Kidney epithelial cell (primary cell): ENCODE measurements at regions not wholly inside any gene's neighbourhood (a gene's known extent, or its start where the extent isn't known, plus 50 kb on each side); places are given as distances from the start of the nearest gene placed in this dataset.

Source experiments
- DNase-seq: peaks from one replicate; pipeline ENCODE4 v3.0.0-alpha.2; 2010; ENCODE audit warnings: low read depth
- H3K27me3 ChIP-seq: 2 replicates; pipeline ENCODE4 v1.6.0; 2011; ENCODE audit warnings: low read length; ENCODE audit not compliant: control insufficient read depth, insufficient read depth
- H3K36me3 ChIP-seq: 2 replicates; pipeline ENCODE4 v1.5.1; 2011; ENCODE audit warnings: low read length; ENCODE audit not compliant: control insufficient read depth, insufficient read depth
- H3K4me3 ChIP-seq: 2 replicates; pipeline ENCODE4 v1.5.1; 2011; ENCODE audit warnings: low read depth, mild to moderate bottlenecking, control low read depth, low read length
- TF ChIP-seq, protein P1 (sequence below): IDR thresholded peaks from 2 replicates; pipeline ENCODE4 v1.5.1; 2011; ENCODE audit warnings: mild to moderate bottlenecking, moderate library complexity, low read length, control low read depth, inconsistent platforms; ENCODE audit not compliant: insufficient read depth, poor library complexity, severe bottlenecking

GRCh38 chr4:171181090-171181489 is 632.1 kb upstream of the GALNTL6 start:
- DNase-seq = no peak
- TF ChIP-seq, protein P1, sequence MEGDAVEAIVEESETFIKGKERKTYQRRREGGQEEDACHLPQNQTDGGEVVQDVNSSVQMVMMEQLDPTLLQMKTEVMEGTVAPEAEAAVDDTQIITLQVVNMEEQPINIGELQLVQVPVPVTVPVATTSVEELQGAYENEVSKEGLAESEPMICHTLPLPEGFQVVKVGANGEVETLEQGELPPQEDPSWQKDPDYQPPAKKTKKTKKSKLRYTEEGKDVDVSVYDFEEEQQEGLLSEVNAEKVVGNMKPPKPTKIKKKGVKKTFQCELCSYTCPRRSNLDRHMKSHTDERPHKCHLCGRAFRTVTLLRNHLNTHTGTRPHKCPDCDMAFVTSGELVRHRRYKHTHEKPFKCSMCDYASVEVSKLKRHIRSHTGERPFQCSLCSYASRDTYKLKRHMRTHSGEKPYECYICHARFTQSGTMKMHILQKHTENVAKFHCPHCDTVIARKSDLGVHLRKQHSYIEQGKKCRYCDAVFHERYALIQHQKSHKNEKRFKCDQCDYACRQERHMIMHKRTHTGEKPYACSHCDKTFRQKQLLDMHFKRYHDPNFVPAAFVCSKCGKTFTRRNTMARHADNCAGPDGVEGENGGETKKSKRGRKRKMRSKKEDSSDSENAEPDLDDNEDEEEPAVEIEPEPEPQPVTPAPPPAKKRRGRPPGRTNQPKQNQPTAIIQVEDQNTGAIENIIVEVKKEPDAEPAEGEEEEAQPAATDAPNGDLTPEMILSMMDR = no peak
- H3K36me3 ChIP-seq = no peaks in the 10 kb centered on the region
- no peak overlapping the region for H3K4me3 ChIP-seq
- H3K27me3 ChIP-seq = no peaks in the 10 kb centered on the region

DNA sequence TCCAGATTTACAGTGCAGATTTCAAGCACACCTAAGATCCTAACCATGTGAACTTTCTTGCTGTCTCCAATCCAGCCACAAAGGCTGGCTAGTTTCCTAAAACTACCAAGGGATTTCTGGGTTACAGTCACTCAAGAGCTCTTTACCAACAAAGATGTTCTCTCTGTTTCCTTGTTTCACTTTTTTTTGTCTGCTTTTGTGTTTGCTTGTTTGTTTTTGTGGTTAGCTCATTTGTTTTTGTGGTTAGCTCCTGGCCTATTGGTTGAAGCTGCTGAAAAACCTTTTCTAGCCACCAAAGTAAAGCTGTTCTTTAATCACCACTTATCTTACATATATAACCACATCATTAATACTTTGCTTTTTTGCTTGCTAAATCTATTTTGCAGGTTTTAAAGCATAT is 642.5 kb upstream of the GALNTL6 start:
- no peak for DNase-seq
- H3K4me3 ChIP-seq = no peak overlapping the region
- TF ChIP-seq, protein P1 = no peak
- H3K36me3 ChIP-seq = no peaks in the 10 kb centered on the region
- no peaks in the 10 kb centered on the region for H3K27me3 ChIP-seq

- no peak for DNase-seq
- H3K36me3 ChIP-seq = no peaks in the 10 kb centered on the region
- H3K4me3 ChIP-seq = no peak overlapping the region
- no peaks in the 10 kb centered on the region for H3K27me3 ChIP-seq
- TF ChIP-seq, protein P1 = no peak
Measured at GRCh38 chr4:171169396-171169795, 643.8 kb upstream of the GALNTL6 start.

DNA sequence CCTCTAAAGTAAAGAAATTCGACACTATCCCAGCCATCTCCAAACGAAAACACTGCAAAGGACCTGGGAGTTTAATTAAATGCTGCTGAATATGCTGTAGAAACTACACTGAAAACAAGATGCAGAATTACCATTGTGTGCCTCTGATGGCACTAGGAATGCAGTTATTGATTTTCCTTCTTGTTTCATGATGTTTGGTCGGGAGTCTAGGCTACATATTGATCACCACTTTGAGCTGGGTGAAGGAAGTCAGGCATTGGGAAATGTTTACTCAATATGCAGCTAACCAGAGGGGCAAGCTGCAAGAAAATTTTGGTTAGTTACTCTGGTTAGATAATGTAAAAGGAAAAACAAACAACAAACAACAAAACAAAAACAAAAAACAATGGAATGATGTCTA is 650.7 kb upstream of the GALNTL6 start:
- TF ChIP-seq, protein P1 = no peak
- H3K36me3 ChIP-seq = no peaks in the 10 kb centered on the region
- DNase-seq = no peak
- no peaks in the 10 kb centered on the region for H3K27me3 ChIP-seq
- no peak overlapping the region for H3K4me3 ChIP-seq

DNA sequence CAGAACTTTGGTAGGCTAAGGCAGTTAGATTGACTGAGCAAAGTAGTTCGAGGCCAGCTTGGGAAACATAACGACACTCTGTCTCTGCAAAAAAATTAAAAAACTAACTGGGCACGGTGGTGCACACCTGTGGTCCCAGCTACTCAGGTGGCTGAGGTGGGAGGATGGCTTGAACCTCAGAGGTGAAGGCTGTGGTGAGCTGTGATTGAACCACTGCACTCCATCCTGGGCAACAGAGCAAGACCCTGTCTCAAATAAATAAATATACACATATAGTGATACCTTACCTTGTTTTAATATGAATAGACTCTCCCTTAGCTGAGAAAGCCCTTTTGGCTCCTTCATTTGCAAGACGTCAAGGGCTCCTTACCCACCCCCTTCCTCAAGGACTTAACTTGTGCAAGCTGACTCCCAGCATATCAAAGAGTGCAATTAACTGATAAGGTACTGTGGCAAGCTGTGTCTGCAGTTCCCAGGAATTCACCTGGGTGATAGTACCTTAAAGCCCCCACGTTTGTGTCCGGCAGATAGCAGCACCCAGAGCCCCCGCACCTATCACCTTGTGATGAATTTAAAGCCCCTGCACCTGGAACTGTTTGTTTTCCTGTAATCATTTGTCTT is 655.6 kb upstream of the GALNTL6 start:
- TF ChIP-seq, protein P1 = no peak
- H3K27me3 ChIP-seq = no peaks in the 10 kb centered on the region
- no peak for DNase-seq
- H3K36me3 ChIP-seq = no peaks in the 10 kb centered on the region
- no peak overlapping the region for H3K4me3 ChIP-seq

DNA sequence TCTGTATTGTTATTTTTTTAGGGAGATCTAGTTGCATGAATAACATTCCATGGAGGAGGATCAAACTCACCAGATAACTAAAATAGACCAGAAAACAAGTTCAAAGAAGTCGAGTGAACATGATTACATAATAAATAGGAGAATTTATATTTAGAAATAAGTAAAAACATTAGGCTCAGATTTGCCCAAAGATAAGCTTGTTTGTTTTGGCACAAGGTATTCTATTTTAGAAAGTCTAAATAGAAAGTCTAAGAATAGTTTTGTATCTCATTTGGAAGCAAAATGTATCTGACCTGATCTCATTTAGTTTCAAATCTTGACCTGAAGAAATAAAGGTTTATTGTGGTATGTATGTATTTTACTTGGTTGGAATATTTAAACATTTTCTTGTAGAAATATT is 670.6 kb upstream of the GALNTL6 start:
- DNase-seq = no peak
- Histone ChIP-seq H3K4me3 (no peak overlapping the region), H3K27me3 (no peaks in the 10 kb centered on the region), H3K36me3 (no peaks in the 10 kb centered on the region)
- TF ChIP-seq, protein P1 = no peak
